ENCODE measurements at regions not wholly inside any gene's neighbourhood (a gene's known extent, or its start where the extent isn't known, plus 50 kb on each side); places are given as distances from the start of the nearest gene placed in this dataset.

GRCh38 chr1:38153066-38153777 is 106.6 kb upstream of the POU3F1 start:
- no peak for TF ChIP-seq CTCF (IDR thresholded peaks at IDR 0.05)
- no peak for TF ChIP-seq POLR2A (IDR thresholded peaks at IDR 0.05)
